Natural killer cell (primary cell): ENCODE measurements at regions not wholly inside any gene's neighbourhood (a gene's known extent, or its start where the extent isn't known, plus 50 kb on each side); places are given as distances from the start of the nearest gene placed in this dataset.

Experiments used
- ATAC-seq, 3 donors: fragments of 150-1000 bp in 2 of 3; fragments of 200-7000 bp in 1 of 3; cut with Tn5 transposase; 1 replicate in 1 of 3; 2 replicates in 2 of 3; pipeline ENCODE4 v1.10.0; 2021; ENCODE audit warnings: mild to moderate bottlenecking in 2 of 3, moderate library complexity in 2 of 3
- DNase-seq, 2 donors: peaks; one replicate each; pipeline versions ENCODE4 v3.0.0 to v3.0.0-alpha.2; 2013 to 2021; ENCODE audit warnings: mixed read lengths in 1 of 2
- H3K27ac ChIP-seq: one replicate; pipeline ENCODE4 v1.5.1; 2013; ENCODE audit warnings: mild to moderate bottlenecking, low read length
- H3K27me3 ChIP-seq: one replicate; pipeline ENCODE4 v1.6.1; 2013; ENCODE audit warnings: low read length; ENCODE audit not compliant: control insufficient read depth, insufficient read depth
- H3K36me3 ChIP-seq: one replicate; pipeline ENCODE4 v1.6.1; 2013; ENCODE audit warnings: low read length; ENCODE audit not compliant: control insufficient read depth, insufficient read depth
- H3K4me1 ChIP-seq: one replicate; pipeline ENCODE4 v1.6.1; 2013; ENCODE audit warnings: low read length; ENCODE audit not compliant: control insufficient read depth, insufficient read depth
- H3K4me3 ChIP-seq: one replicate; pipeline ENCODE4 v1.5.1; 2013; ENCODE audit warnings: low read length
- H3K9me3 ChIP-seq: one replicate; pipeline ENCODE4 v1.6.1; 2013; ENCODE audit warnings: low read length; ENCODE audit not compliant: control insufficient read depth, insufficient read depth
- H3K27ac Mint-ChIP-seq, 2 donors: one replicate each; pipeline ENCODE4 v1.8.0; 2022; ENCODE audit warnings: mild to moderate bottlenecking in 2 of 2, mixed read lengths in 2 of 2, moderate library complexity in 1 of 2
- H3K27me3 Mint-ChIP-seq, 2 donors: one replicate each; pipeline ENCODE4 v1.8.0; 2022; ENCODE audit warnings: low read depth in 2 of 2, mixed read lengths in 2 of 2
- H3K36me3 Mint-ChIP-seq: one replicate; pipeline ENCODE4 v1.8.0; 2022; ENCODE audit warnings: mixed read lengths
- H3K4me1 Mint-ChIP-seq, 2 donors: one replicate each; pipeline ENCODE4 v1.8.0; 2022; ENCODE audit warnings: mixed read lengths in 2 of 2
- H3K4me3 Mint-ChIP-seq: one replicate; pipeline ENCODE4 v1.8.0; 2022; ENCODE audit warnings: mild to moderate bottlenecking, moderate library complexity, mixed read lengths
- H3K9me3 Mint-ChIP-seq, 2 donors: one replicate each; pipeline ENCODE4 v1.8.0; 2022; ENCODE audit warnings: mixed read lengths in 2 of 2
- CTCF ChIP-seq: fragments of 200-600 bp; IDR thresholded peaks from one replicate; pipeline ENCODE4 v1.8.0; 2022; ENCODE audit warnings: antibody characterized with exemption
- WGBS: methylation state at CpG from one replicate; pipeline ENCODE4 v1.1.7; 2013; ENCODE audit warnings: missing lambda C conversion rate; ENCODE audit not compliant: insufficient coverage; 5-methylcytosine and 5-hydroxymethylcytosine counted together
- intact Hi-C: fragments of 100-400 bp; cut with micrococcal nuclease; formaldehyde crosslinking; loops from one replicate; pipeline ENCODE4 v1.14.2; 2022

- Mint-ChIP-seq H3K36me3 (no peaks in the 10 kb centered on the region), H3K4me3 (no peak overlapping the region), H3K27ac (no peak overlapping the region), H3K4me1 (no peaks in the 10 kb centered on the region), H3K27me3 (peaks cover 4 to 18% of the 10 kb centered on the region in 2 donors), H3K9me3 (no peaks in the 10 kb centered on the region)
- Histone ChIP-seq H3K4me1 (no peaks in the 10 kb centered on the region), H3K27me3 (no peaks in the 10 kb centered on the region), H3K27ac (no peak overlapping the region), H3K4me3 (no peak overlapping the region), H3K36me3 (no peaks in the 10 kb centered on the region), H3K9me3 (no peaks in the 10 kb centered on the region)
- WGBS, result 66% methylated on average over 11 of the region's 11 CpGs
- no peak for TF ChIP-seq CTCF
- intact Hi-C loops, result no loop called here
- ATAC-seq (no peak), DNase-seq (no peak)
Measured at GRCh38 chr16:86061721-86062120, 162.8 kb downstream of the IRF8 start.

GRCh38 chr16:86062271-86062965 lies 163.5 kb downstream of the IRF8 start:
- H3K4me1 Mint-ChIP-seq, result no peaks in the 10 kb centered on the region
- TF ChIP-seq CTCF, result no peak
- no peaks in the 10 kb centered on the region for H3K9me3 ChIP-seq
- H3K4me3 Mint-ChIP-seq, result no peak overlapping the region
- ATAC-seq (no peak), DNase-seq (no peak)
- H3K4me3 ChIP-seq, result no peak overlapping the region
- no peaks in the 10 kb centered on the region for H3K27me3 ChIP-seq
- no peak overlapping the region for H3K27ac Mint-ChIP-seq
- WGBS, result 92% methylated on average over 19 of the region's 19 CpGs
- H3K27ac ChIP-seq, result no peak overlapping the region
- no peaks in the 10 kb centered on the region for H3K9me3 Mint-ChIP-seq
- H3K4me1 ChIP-seq, result no peaks in the 10 kb centered on the region
- H3K36me3 Mint-ChIP-seq, result no peaks in the 10 kb centered on the region
- H3K27me3 Mint-ChIP-seq, result peaks cover 4 to 18% of the 10 kb centered on the region in 2 donors
- no peaks in the 10 kb centered on the region for H3K36me3 ChIP-seq
- intact Hi-C loops, result no loop called here

- Mint-ChIP-seq H3K4me1 (no peaks in the 10 kb centered on the region), H3K27ac (no peak overlapping the region), H3K9me3 (no peaks in the 10 kb centered on the region), H3K36me3 (no peaks in the 10 kb centered on the region), H3K4me3 (no peak overlapping the region), H3K27me3 (peaks cover 5 to 9% of the 10 kb centered on the region in 2 donors)
- no peak for ATAC-seq
- no peak overlapping the region for H3K27ac ChIP-seq
- H3K27me3 ChIP-seq, result no peaks in the 10 kb centered on the region
- WGBS, result 63% methylated on average over 9 of the region's 9 CpGs
- no peak overlapping the region for H3K4me3 ChIP-seq
- no peak for DNase-seq
- intact Hi-C loops, result no loop called here
- no peaks in the 10 kb centered on the region for H3K36me3 ChIP-seq
- no peaks in the 10 kb centered on the region for H3K4me1 ChIP-seq
- H3K9me3 ChIP-seq, result no peaks in the 10 kb centered on the region
- TF ChIP-seq CTCF, result no peak
Measured at GRCh38 chr16:86063760-86064405, 164.9 kb downstream of the IRF8 start.
